ENCODE measurements at regions not wholly inside any gene's neighbourhood (a gene's known extent, or its start where the extent isn't known, plus 50 kb on each side); places are given as distances from the start of the nearest gene placed in this dataset.

DNA sequence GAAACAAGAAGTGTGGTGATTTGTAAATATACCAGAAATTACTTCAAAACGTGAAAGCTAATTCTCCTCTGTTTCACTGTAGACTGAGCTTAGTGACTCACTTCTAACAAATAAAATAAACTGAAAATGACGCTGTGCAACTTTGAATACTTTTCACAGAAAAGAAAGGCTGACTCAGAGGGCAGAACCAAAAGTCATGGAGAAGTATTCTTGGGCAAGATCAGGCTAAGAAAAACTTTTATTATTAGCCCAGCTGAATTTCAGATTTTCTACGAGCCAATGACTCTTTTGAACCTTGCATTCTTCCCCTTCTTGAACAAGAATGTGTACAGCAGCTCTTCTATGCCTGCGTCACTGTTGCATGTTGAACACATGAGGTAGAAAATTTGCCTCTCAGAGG is 527.3 kb upstream of the GHITM start (continued):
- TF ChIP-seq CHD7 (IDR thresholded peaks at IDR 0.05; ENCODE audit: insufficient replicate concordance, low read length) = no peak
- TF ChIP-seq, protein P1, sequence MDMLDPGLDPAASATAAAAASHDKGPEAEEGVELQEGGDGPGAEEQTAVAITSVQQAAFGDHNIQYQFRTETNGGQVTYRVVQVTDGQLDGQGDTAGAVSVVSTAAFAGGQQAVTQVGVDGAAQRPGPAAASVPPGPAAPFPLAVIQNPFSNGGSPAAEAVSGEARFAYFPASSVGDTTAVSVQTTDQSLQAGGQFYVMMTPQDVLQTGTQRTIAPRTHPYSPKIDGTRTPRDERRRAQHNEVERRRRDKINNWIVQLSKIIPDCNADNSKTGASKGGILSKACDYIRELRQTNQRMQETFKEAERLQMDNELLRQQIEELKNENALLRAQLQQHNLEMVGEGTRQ (IDR thresholded peaks at IDR 0.05; ENCODE audit: low read length) = no peak
- no peak for TF ChIP-seq POU5F1 (IDR thresholded peaks at IDR 0.05; ENCODE audit: low read depth, low read length)
- TF ChIP-seq TEAD4 (IDR thresholded peaks at IDR 0.05; ENCODE audit: low read depth, low read length) = no peak
- no peak for TF ChIP-seq ATF2 (IDR thresholded peaks at IDR 0.05; ENCODE audit: low read length)
- TF ChIP-seq BRCA1 (IDR thresholded peaks at IDR 0.05; ENCODE audit: low read depth, low read length) = no peak
- TF ChIP-seq ASH2L (IDR thresholded peaks at IDR 0.05; ENCODE audit: low read length) = no peak
- no peak for TF ChIP-seq TAF7 (optimal IDR thresholded peaks at IDR 0.05; ENCODE audit: borderline replicate concordance, low read depth, low read length)
- no peak for TF ChIP-seq PHF8 (conservative IDR thresholded peaks at IDR 0.05; ENCODE audit: low read depth, low read length)
